ENCODE measurements at regions not wholly inside any gene's neighbourhood (a gene's known extent, or its start where the extent isn't known, plus 50 kb on each side); places are given as distances from the start of the nearest gene placed in this dataset.

DNA sequence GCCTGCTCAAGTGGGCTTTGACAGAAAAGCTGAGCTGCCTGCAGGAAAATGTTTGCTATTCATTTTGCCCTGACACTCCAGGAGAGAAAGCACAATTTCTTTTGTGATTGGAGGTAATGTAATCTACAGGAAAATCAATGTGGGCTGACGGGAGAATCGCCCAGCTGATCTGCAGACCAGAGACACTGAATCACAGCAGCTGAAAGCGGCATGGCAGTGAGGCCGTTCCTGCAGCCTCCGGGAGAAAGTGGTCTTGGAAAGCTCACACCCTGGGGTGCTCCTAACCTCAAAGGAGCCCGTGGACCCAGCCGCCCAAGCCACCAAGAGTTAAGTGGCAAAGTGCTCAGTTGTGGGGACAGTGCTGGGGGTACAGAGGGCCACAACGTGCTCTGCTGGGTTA, 593.6 kb downstream of the BNC2 start:
- TF ChIP-seq CTCF (IDR thresholded peaks at IDR 0.05) (no peak), POLR2A (IDR thresholded peaks at IDR 0.05) (no peak)

Measured in esophagus squamous epithelium (tissue), 4 donors.